ENCODE measurements at regions not wholly inside any gene's neighbourhood (a gene's known extent, or its start where the extent isn't known, plus 50 kb on each side); places are given as distances from the start of the nearest gene placed in this dataset.

DNA sequence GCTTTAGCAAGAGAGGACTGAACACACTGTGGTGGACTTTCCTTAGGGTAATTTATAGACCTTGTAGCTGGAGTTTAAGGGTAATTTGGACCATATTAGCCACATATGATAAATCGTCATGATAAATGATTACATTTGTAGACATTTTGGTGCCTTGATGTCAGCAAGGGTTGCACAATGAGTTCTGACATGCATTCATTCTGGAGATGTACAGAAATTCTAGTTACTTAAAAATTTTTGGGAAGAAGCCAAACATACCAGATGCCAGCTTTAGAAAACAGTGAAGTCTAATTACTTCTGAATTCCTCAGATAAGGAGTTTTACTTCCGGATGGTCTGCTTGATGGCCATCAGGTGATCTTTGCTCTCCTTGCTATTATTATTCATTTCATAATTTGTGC lies 653.1 kb downstream of the TBC1D32 start:
- no peaks in the 10 kb centered on the region for H3K36me3 ChIP-seq
- no peak overlapping the region for H3K4me3 ChIP-seq
- intact Hi-C loops (cut with DNase I) = no loop called here
- TF ChIP-seq, protein P1, sequence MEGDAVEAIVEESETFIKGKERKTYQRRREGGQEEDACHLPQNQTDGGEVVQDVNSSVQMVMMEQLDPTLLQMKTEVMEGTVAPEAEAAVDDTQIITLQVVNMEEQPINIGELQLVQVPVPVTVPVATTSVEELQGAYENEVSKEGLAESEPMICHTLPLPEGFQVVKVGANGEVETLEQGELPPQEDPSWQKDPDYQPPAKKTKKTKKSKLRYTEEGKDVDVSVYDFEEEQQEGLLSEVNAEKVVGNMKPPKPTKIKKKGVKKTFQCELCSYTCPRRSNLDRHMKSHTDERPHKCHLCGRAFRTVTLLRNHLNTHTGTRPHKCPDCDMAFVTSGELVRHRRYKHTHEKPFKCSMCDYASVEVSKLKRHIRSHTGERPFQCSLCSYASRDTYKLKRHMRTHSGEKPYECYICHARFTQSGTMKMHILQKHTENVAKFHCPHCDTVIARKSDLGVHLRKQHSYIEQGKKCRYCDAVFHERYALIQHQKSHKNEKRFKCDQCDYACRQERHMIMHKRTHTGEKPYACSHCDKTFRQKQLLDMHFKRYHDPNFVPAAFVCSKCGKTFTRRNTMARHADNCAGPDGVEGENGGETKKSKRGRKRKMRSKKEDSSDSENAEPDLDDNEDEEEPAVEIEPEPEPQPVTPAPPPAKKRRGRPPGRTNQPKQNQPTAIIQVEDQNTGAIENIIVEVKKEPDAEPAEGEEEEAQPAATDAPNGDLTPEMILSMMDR (IDR thresholded peaks at IDR 0.05) = no peak
- no peaks in the 10 kb centered on the region for H3K27me3 ChIP-seq
- H3K9me3 ChIP-seq = no peaks in the 10 kb centered on the region
- H3K27ac ChIP-seq = no peak overlapping the region
- no peak for DNase-seq
- H3K4me1 ChIP-seq = no peaks in the 10 kb centered on the region
- H3K9ac ChIP-seq (ENCODE audit: low read depth in 2 of 2, low read length in 2 of 2) = no peak overlapping the region

DNA sequence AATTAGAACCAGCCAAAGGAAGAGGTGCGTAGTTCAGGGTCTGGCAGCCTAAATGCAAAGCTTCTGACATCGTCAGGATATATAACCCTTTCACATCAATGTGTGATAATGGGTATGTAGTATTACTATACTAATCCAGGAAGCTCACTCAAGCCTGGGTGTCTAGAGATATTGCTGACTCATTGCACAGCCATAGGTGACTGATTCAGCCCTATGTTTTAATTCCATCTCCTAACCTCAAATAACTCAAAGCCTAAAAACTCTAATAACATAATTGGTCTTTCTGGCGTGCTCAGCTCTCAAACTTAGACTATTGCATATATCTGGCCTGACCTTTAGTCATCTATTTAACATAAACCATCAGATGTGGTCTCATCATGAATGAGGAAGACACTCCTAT lies 658.4 kb downstream of the TBC1D32 start:
- Histone ChIP-seq H3K36me3 (no peaks in the 10 kb centered on the region), H3K27me3 (no peaks in the 10 kb centered on the region), H3K4me1 (no peaks in the 10 kb centered on the region), H3K27ac (no peak overlapping the region), H3K9ac (ENCODE audit: low read depth in 2 of 2, low read length in 2 of 2) (no peak overlapping the region), H3K9me3 (no peaks in the 10 kb centered on the region), H3K4me3 (no peak overlapping the region)
- intact Hi-C loops (cut with DNase I) = no loop called here
- TF ChIP-seq, protein P1 (IDR thresholded peaks at IDR 0.05) = no peak
- DNase-seq = no peak

DNA sequence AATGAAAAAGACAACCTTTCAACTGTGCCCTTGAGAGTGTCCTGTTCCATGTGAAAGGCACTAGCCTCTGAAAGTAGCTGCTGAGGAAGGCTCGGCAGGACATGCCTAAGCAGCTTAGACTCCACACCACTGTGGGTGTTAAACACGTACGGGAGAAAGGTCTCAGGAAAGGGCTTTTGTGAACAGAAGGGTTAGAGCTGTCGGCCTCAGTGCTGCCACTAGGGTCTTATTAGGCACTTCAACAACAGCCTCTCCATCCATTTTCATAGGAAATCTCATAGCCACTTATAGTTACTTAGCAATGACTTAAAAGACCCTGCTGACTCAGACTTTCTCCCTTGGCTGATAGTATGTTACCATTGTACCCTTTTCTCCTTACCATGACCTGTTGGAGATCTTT lies 662.8 kb downstream of the TBC1D32 start:
- DNase-seq = no peak
- H3K36me3 ChIP-seq = no peaks in the 10 kb centered on the region
- intact Hi-C loops (cut with DNase I) = no loop called here
- H3K9ac ChIP-seq (ENCODE audit: low read depth in 2 of 2, low read length in 2 of 2) = no peak overlapping the region
- H3K4me3 ChIP-seq = no peak overlapping the region
- H3K9me3 ChIP-seq = no peaks in the 10 kb centered on the region
- no peak overlapping the region for H3K27ac ChIP-seq
- no peaks in the 10 kb centered on the region for H3K27me3 ChIP-seq
- no peaks in the 10 kb centered on the region for H3K4me1 ChIP-seq
- TF ChIP-seq, protein P1 (IDR thresholded peaks at IDR 0.05) = no peak

DNA sequence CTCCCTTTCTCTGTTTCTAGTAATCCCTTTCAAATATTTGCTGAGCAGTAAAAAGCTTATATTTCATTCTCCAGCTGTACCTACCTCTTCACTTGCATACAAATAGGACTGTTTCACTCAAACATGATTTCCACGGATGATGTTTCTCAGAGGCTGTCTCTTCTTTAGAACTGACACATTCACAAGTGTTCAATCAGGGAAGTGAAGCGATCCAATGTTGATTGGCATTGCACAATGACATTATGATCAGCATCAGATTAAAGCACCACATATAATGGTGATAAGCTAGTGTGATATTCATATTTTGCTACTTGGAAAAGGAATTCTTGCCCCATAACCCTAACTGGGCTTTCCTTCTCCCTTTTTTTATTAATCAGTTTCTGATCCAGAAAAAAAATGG lies 681.8 kb downstream of the TBC1D32 start:
- no peak overlapping the region for H3K4me3 ChIP-seq
- H3K36me3 ChIP-seq = no peaks in the 10 kb centered on the region

DNA sequence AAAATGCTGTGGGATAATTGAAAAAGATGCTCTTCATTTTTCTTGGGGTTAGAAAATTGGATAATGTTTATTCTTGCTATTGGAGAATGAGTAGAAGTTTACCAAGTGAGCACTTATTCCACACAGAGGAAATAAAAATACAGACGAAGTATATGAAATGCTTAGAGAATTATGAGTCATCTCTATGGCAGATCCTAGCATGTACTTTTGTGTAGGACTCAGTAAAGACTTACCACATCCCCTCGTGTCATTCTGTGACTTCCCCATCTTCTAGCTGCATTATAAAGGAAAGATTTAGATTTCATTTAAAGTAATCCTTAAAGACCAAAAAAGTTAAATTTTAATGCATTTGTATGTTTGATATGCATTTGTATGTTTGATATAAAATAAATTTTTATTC lies 685.6 kb downstream of the TBC1D32 start:
- intact Hi-C loops (cut with DNase I) = no loop called here
- Histone ChIP-seq H3K4me3 (no peak overlapping the region), H3K36me3 (no peaks in the 10 kb centered on the region), H3K9me3 (no peaks in the 10 kb centered on the region), H3K4me1 (no peaks in the 10 kb centered on the region), H3K27me3 (no peaks in the 10 kb centered on the region), H3K9ac (ENCODE audit: low read depth in 2 of 2, low read length in 2 of 2) (no peak overlapping the region), H3K27ac (no peak overlapping the region)
- DNase-seq = no peak
- TF ChIP-seq, protein P1 (IDR thresholded peaks at IDR 0.05) = no peak

More for the DNA sequence above, 681.8 kb downstream of the TBC1D32 start:
- Histone ChIP-seq H3K4me1 (no peaks in the 10 kb centered on the region), H3K9ac (ENCODE audit: low read depth in 2 of 2, low read length in 2 of 2) (no peak overlapping the region), H3K27me3 (no peaks in the 10 kb centered on the region), H3K27ac (no peak overlapping the region), H3K9me3 (no peaks in the 10 kb centered on the region)
- DNase-seq = no peak
- TF ChIP-seq, protein P1 (IDR thresholded peaks at IDR 0.05) = no peak
- intact Hi-C loops (cut with DNase I) = no loop called here

DNA sequence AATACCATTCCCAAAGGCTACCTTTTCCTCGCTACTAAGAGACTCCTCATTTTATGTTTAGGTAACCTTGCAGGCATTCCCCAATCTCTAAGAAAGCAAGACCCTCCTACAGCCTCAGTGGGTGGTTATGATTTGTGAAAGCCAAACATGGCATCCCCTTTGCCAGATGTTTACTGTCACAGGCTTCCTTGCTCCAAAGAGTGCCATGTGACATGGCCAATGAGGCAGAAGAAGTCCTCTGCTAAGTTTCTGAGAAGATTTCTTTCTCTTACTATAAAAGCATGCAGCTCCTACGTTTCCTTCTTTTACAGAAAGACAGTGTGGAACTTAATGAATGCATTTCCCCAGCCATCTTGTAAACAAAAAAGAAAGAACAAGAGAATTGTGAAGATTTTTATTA lies 688.2 kb downstream of the TBC1D32 start:
- H3K36me3 ChIP-seq = no peaks in the 10 kb centered on the region
- H3K9ac ChIP-seq (ENCODE audit: low read depth in 2 of 2, low read length in 2 of 2) = no peak overlapping the region
- no peaks in the 10 kb centered on the region for H3K4me1 ChIP-seq
- TF ChIP-seq, protein P1 (IDR thresholded peaks at IDR 0.05) = no peak
- H3K9me3 ChIP-seq = no peaks in the 10 kb centered on the region
- H3K27ac ChIP-seq = no peak overlapping the region
- intact Hi-C loops (cut with DNase I) = no loop called here
- H3K4me3 ChIP-seq = no peak overlapping the region
- DNase-seq = no peak
- no peaks in the 10 kb centered on the region for H3K27me3 ChIP-seq

All from colonic mucosa (tissue), 4 donors.